Gastrocnemius medialis (tissue), 4 donors: ENCODE measurements at regions not wholly inside any gene's neighbourhood (a gene's known extent, or its start where the extent isn't known, plus 50 kb on each side); places are given as distances from the start of the nearest gene placed in this dataset.

Experiments
- POLR2A ChIP-seq, 2 donors: fragments of 450-650 bp; IDR thresholded peaks; one replicate each; pipeline ENCODE4 v1.6.1; 2017; ENCODE audit warnings: antibody characterized with exemption in 2 of 2, mild to moderate bottlenecking in 2 of 2, moderate library complexity in 2 of 2
- TF ChIP-seq, protein P1 (sequence below), 5 experiments: fragments of 450-650 bp in 3 of 5; fragments of 200-600 bp in 2 of 5; sonication (generic) in 2 of 5; IDR thresholded peaks in 4 of 5; conservative IDR thresholded peaks in 1 of 5; 1 replicate in 4 of 5; 2 replicates in 1 of 5; pipeline ENCODE4 v1.5.1; 2016 to 2019; ENCODE audit warnings: antibody characterized with exemption in 5 of 5, mild to moderate bottlenecking in 3 of 5, moderate library complexity in 3 of 5

DNA sequence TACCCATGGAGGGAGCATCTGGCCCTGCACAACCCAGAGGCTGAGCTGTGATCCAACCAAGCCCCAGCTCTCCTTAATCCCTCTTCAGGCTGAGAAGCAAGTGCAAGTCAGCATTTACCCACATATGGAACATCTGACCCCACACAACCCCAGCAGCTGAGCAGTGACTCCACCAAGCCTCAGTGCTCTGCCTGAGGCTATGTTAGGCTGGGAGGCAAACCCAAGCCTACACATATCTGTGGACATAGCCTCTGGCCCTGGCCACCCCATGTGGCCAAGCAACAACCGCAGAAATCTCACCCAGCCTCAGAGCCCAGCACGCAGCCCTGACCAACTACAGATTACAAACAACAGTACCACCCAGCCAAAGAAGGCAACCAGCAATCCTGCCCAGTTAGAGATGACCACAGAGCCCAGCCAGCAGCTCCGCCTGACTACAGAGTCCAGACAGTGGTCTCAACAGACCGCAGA, 142.8 kb downstream of the NUAK1 start:
- TF ChIP-seq, protein P1, sequence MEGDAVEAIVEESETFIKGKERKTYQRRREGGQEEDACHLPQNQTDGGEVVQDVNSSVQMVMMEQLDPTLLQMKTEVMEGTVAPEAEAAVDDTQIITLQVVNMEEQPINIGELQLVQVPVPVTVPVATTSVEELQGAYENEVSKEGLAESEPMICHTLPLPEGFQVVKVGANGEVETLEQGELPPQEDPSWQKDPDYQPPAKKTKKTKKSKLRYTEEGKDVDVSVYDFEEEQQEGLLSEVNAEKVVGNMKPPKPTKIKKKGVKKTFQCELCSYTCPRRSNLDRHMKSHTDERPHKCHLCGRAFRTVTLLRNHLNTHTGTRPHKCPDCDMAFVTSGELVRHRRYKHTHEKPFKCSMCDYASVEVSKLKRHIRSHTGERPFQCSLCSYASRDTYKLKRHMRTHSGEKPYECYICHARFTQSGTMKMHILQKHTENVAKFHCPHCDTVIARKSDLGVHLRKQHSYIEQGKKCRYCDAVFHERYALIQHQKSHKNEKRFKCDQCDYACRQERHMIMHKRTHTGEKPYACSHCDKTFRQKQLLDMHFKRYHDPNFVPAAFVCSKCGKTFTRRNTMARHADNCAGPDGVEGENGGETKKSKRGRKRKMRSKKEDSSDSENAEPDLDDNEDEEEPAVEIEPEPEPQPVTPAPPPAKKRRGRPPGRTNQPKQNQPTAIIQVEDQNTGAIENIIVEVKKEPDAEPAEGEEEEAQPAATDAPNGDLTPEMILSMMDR (IDR thresholded peaks at IDR 0.05 in 4 of 5, conservative IDR thresholded peaks at IDR 0.05 in 1 of 5), result no peak
- TF ChIP-seq POLR2A (IDR thresholded peaks at IDR 0.05), result no peak
